Spleen (tissue), 7 donors: ENCODE measurements at regions not wholly inside any gene's neighbourhood (a gene's known extent, or its start where the extent isn't known, plus 50 kb on each side); places are given as distances from the start of the nearest gene placed in this dataset.

Experiments
- CTCF ChIP-seq, 11 experiments: fragments of 200-600 bp in 7 of 11; fragments of 450-650 bp in 4 of 11; sonication (generic) in 4 of 11; IDR thresholded peaks in 8 of 11; conservative IDR thresholded peaks in 3 of 11; 1 replicate in 7 of 11; 2 replicates in 4 of 11; pipeline versions ENCODE4 v1.4.0 to v1.8.0; 2016 to 2021; ENCODE audit warnings: antibody characterized with exemption in 11 of 11, inconsistent platforms in 4 of 11, mild to moderate bottlenecking in 1 of 11
- POLR2A ChIP-seq, 3 donors: fragments of 450-650 bp; IDR thresholded peaks; one replicate each; pipeline ENCODE4 v1.5.1; 2017; ENCODE audit warnings: antibody characterized with exemption in 3 of 3, mild to moderate bottlenecking in 1 of 3
- POLR2AphosphoS5 ChIP-seq, 3 donors: sonication (generic); formaldehyde crosslinking; IDR thresholded peaks; one replicate each; pipeline ENCODE4 v1.5.1; 2017; ENCODE audit warnings: antibody characterized with exemption in 3 of 3
- donor health status: DM: no; HTN: no; CAD: no; lungs with moderate emphysema.
- donor health status: DM: no; HTN: no; CAD: no.
- donor health status: DM: no; HTN: no; CAD: no.

GRCh38 chr1:118575060-118575459, 390.0 kb upstream of the SPAG17 start:
- TF ChIP-seq CTCF (IDR thresholded peaks at IDR 0.05 in 8 of 11, conservative IDR thresholded peaks at IDR 0.05 in 3 of 11) (no peak), POLR2A (IDR thresholded peaks at IDR 0.05) (no peak), POLR2AphosphoS5 (IDR thresholded peaks at IDR 0.05) (no peak)
